ENCODE measurements at regions not wholly inside any gene's neighbourhood (a gene's known extent, or its start where the extent isn't known, plus 50 kb on each side); places are given as distances from the start of the nearest gene placed in this dataset.

DNA sequence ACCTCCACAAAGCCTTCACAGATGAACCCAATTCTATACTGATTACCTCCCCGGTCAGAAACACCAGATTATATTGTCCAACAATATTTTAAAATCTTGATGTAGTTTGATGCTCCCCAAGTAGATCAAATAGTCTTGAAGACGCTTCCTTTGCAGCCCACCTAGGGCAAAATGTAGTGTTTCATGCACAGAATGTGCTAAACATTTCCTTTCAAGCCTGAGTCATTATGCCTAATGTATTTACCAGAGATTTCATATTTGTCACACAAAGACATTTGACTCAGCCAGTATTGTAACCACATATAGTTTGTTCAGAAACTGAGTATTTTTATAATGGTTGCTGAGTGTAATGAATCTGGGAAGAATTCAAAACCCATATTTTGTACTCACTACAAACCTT, 1396.8 kb downstream of the LRRC4C start:
- H3K27me3 Mint-ChIP-seq = no peaks in the 10 kb centered on the region
- TF ChIP-seq, protein P1, sequence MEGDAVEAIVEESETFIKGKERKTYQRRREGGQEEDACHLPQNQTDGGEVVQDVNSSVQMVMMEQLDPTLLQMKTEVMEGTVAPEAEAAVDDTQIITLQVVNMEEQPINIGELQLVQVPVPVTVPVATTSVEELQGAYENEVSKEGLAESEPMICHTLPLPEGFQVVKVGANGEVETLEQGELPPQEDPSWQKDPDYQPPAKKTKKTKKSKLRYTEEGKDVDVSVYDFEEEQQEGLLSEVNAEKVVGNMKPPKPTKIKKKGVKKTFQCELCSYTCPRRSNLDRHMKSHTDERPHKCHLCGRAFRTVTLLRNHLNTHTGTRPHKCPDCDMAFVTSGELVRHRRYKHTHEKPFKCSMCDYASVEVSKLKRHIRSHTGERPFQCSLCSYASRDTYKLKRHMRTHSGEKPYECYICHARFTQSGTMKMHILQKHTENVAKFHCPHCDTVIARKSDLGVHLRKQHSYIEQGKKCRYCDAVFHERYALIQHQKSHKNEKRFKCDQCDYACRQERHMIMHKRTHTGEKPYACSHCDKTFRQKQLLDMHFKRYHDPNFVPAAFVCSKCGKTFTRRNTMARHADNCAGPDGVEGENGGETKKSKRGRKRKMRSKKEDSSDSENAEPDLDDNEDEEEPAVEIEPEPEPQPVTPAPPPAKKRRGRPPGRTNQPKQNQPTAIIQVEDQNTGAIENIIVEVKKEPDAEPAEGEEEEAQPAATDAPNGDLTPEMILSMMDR (conservative IDR thresholded peaks at IDR 0.05) = no peak
- no peaks in the 10 kb centered on the region for H3K9me3 Mint-ChIP-seq
- H3K4me1 Mint-ChIP-seq (ENCODE audit: unreplicated experiment) = no peaks in the 10 kb centered on the region
- H3K4me3 Mint-ChIP-seq = no peak overlapping the region
- no peak for DNase-seq (ENCODE audit: extremely low spot score, unreplicated experiment)
- H3K36me3 Mint-ChIP-seq = no peaks in the 10 kb centered on the region
- no peak overlapping the region for H3K27ac Mint-ChIP-seq

- TF ChIP-seq, protein P1 (conservative IDR thresholded peaks at IDR 0.05) = no peak
- Mint-ChIP-seq H3K27ac (no peak overlapping the region), H3K4me1 (ENCODE audit: unreplicated experiment) (no peaks in the 10 kb centered on the region), H3K4me3 (no peak overlapping the region), H3K27me3 (no peaks in the 10 kb centered on the region), H3K9me3 (no peaks in the 10 kb centered on the region), H3K36me3 (no peaks in the 10 kb centered on the region)
- DNase-seq (ENCODE audit: extremely low spot score, unreplicated experiment) = no peak
Measured at GRCh38 chr11:40061221-40061620, 1398.2 kb downstream of the LRRC4C start.

DNA sequence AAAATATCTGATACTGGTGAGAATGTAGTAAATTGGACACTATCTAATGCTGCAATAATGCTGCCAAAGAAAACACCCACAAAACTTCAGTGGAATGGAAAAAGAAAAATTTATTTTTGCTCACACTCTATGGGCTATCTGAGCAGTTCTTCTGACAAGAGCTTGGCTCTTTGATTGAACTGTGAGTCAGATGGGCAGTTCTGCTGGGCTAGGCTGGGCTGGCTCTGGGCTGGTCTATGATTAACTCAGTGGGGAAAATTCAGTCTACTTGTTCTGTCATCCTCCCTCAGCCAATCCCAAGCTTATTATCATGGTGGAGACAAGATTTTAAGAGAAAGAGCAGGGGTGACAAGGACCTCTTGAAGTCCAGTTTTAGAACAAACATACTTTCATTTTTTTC, 1404.8 kb downstream of the LRRC4C start:
- DNase-seq (ENCODE audit: extremely low spot score, unreplicated experiment) = no peak
- Mint-ChIP-seq H3K36me3 (no peaks in the 10 kb centered on the region), H3K4me1 (ENCODE audit: unreplicated experiment) (no peaks in the 10 kb centered on the region), H3K4me3 (no peak overlapping the region), H3K9me3 (no peaks in the 10 kb centered on the region), H3K27me3 (no peaks in the 10 kb centered on the region), H3K27ac (no peak overlapping the region)
- TF ChIP-seq, protein P1 (conservative IDR thresholded peaks at IDR 0.05) = no peak

DNA sequence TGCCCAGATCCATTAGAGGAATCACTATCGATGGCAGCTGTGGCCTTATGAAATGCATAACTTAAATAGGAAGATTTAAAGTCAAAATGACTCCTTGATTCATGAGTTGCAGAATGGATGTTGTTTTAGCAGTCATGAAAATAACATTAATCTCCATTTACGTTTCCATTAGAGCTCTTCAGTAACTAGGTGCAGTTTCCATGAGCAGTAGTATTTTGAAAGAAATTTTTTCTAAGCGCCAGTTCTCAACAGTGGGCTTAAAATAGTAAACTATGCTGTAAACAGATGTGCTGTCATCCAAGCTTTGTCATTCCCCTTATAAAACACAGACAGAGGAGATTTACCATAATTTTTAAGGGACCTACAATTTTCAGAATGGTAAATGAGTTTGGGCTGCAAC, 1414.1 kb downstream of the LRRC4C start:
- no peak for DNase-seq (ENCODE audit: extremely low spot score, unreplicated experiment)
- H3K27ac Mint-ChIP-seq = no peak overlapping the region
- no peaks in the 10 kb centered on the region for H3K36me3 Mint-ChIP-seq
- peaks cover 5% of the 10 kb centered on the region for H3K9me3 Mint-ChIP-seq
- H3K4me3 Mint-ChIP-seq = no peak overlapping the region
- H3K4me1 Mint-ChIP-seq (ENCODE audit: unreplicated experiment) = no peaks in the 10 kb centered on the region
- TF ChIP-seq, protein P1 (conservative IDR thresholded peaks at IDR 0.05) = no peak
- H3K27me3 Mint-ChIP-seq = no peaks in the 10 kb centered on the region

GRCh38 chr11:40037005-40037404, 1422.4 kb downstream of the LRRC4C start:
- Mint-ChIP-seq H3K4me1 (ENCODE audit: unreplicated experiment) (peaks cover 5% of the 10 kb centered on the region), H3K4me3 (no peak overlapping the region), H3K27ac (no peak overlapping the region), H3K36me3 (no peaks in the 10 kb centered on the region), H3K27me3 (no peaks in the 10 kb centered on the region), H3K9me3 (no peaks in the 10 kb centered on the region)
- TF ChIP-seq, protein P1 (conservative IDR thresholded peaks at IDR 0.05) = no peak
- DNase-seq (ENCODE audit: extremely low spot score, unreplicated experiment) = no peak

DNA sequence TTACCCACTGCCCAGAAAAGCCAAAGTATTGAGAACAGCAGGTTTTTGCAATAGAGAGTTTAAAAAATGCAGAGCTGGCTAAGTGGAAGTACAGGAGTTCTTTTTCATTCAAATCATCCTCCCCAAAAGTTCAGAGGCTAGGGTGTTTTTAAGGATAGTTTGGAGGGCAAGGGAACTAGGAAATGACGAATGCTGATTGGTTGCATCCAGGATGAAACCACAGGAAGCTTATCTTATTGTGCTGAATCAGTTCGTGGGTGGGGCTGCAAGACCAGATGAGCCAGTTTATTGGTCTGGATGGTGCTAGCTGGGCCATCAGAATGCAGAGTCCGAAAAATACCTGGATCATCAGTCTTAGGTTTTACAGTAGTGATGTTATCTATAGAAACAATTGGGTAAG, 1427.1 kb downstream of the LRRC4C start:
- H3K27me3 Mint-ChIP-seq = no peaks in the 10 kb centered on the region
- H3K36me3 Mint-ChIP-seq = no peaks in the 10 kb centered on the region
- no peak overlapping the region for H3K27ac Mint-ChIP-seq
- TF ChIP-seq, protein P1 (conservative IDR thresholded peaks at IDR 0.05) = no peak
- no peak for DNase-seq (ENCODE audit: extremely low spot score, unreplicated experiment)
- H3K4me3 Mint-ChIP-seq = no peak overlapping the region
- peaks cover 10% of the 10 kb centered on the region for H3K4me1 Mint-ChIP-seq (ENCODE audit: unreplicated experiment)
- no peaks in the 10 kb centered on the region for H3K9me3 Mint-ChIP-seq
